ENCODE measurements at regions not wholly inside any gene's neighbourhood (a gene's known extent, or its start where the extent isn't known, plus 50 kb on each side); places are given as distances from the start of the nearest gene placed in this dataset.

DNA sequence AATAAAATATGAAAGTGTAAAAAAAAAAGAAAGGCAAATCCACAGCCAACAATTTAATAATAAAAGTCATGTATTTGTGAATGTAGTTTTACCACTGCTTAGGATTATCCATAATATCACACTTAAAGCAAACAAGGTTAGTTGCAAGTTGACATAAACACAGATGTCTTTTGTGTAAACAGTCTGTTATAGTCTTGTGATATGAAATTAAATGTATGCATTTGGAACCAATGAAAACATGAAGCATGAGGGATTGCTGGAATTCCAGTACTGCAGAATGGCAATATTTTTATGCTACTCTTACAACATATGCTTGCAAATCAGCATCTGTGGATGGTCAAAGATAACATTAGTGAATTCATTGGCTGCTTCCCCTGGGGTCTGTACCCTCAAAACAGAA is 148.1 kb downstream of the DNAJB9 start:
- no peak overlapping the region for H3K4me2 ChIP-seq (ENCODE audit: insufficient read depth, low read length)
- no peaks in the 10 kb centered on the region for H4K20me1 ChIP-seq (ENCODE audit: insufficient read depth, low read length)
- H2AFZ ChIP-seq (ENCODE audit: low read length) = no peak overlapping the region
- TF ChIP-seq, protein P1, sequence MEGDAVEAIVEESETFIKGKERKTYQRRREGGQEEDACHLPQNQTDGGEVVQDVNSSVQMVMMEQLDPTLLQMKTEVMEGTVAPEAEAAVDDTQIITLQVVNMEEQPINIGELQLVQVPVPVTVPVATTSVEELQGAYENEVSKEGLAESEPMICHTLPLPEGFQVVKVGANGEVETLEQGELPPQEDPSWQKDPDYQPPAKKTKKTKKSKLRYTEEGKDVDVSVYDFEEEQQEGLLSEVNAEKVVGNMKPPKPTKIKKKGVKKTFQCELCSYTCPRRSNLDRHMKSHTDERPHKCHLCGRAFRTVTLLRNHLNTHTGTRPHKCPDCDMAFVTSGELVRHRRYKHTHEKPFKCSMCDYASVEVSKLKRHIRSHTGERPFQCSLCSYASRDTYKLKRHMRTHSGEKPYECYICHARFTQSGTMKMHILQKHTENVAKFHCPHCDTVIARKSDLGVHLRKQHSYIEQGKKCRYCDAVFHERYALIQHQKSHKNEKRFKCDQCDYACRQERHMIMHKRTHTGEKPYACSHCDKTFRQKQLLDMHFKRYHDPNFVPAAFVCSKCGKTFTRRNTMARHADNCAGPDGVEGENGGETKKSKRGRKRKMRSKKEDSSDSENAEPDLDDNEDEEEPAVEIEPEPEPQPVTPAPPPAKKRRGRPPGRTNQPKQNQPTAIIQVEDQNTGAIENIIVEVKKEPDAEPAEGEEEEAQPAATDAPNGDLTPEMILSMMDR (IDR thresholded peaks at IDR 0.05; ENCODE audit: extremely low read depth, low read depth, low read length) = no peak
- no peak overlapping the region for H3K27ac ChIP-seq (ENCODE audit: low read depth, low read length)
- H3K4me1 ChIP-seq (ENCODE audit: insufficient read depth, low read length) = no peaks in the 10 kb centered on the region
- H3K9me3 ChIP-seq (ENCODE audit: low read depth, low read length) = no peaks in the 10 kb centered on the region
- DNase-seq (ENCODE audit: insufficient read length, low spot score, missing footprints) = no peak
- no peaks in the 10 kb centered on the region for H3K36me3 ChIP-seq (ENCODE audit: insufficient read depth, low read length)
- no peaks in the 10 kb centered on the region for H3K27me3 ChIP-seq (ENCODE audit: insufficient read depth, low read length)
- H3K4me3 ChIP-seq (ENCODE audit: insufficient read depth, low read length) = no peak overlapping the region
- no peaks in the 10 kb centered on the region for H3K79me2 ChIP-seq (ENCODE audit: insufficient read depth, low read length)

DNA sequence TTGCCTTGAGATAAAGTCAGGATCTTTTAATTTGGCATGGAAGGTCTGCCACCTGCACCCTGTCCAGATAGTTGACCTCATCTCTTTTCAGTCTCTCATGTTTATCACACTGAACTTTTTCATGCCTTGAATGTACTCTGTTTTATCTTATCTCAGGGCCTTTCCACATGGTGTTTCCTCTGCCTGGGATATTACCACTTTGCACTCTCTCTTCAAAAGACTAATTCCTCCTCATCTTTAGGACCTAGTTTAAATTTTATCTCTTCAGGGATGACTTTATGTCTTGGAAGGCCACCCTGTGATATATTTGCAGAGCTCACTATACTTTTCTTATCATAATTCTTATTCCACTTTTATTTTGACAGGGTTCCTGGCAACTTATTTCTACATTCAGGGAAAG is 150.0 kb downstream of the DNAJB9 start:
- no peaks in the 10 kb centered on the region for H4K20me1 ChIP-seq (ENCODE audit: insufficient read depth, low read length)
- no peak overlapping the region for H3K4me2 ChIP-seq (ENCODE audit: insufficient read depth, low read length)
- H2AFZ ChIP-seq (ENCODE audit: low read length) = no peak overlapping the region
- no peak for DNase-seq (ENCODE audit: insufficient read length, low spot score, missing footprints)
- no peaks in the 10 kb centered on the region for H3K36me3 ChIP-seq (ENCODE audit: insufficient read depth, low read length)
- H3K79me2 ChIP-seq (ENCODE audit: insufficient read depth, low read length) = no peaks in the 10 kb centered on the region
- no peak overlapping the region for H3K4me3 ChIP-seq (ENCODE audit: insufficient read depth, low read length)
- peaks cover 4% of the 10 kb centered on the region for H3K4me1 ChIP-seq (ENCODE audit: insufficient read depth, low read length)
- no peak overlapping the region for H3K27ac ChIP-seq (ENCODE audit: low read depth, low read length)
- no peaks in the 10 kb centered on the region for H3K27me3 ChIP-seq (ENCODE audit: insufficient read depth, low read length)
- TF ChIP-seq, protein P1 (IDR thresholded peaks at IDR 0.05; ENCODE audit: extremely low read depth, low read depth, low read length) = no peak
- no peaks in the 10 kb centered on the region for H3K9me3 ChIP-seq (ENCODE audit: low read depth, low read length)

DNA sequence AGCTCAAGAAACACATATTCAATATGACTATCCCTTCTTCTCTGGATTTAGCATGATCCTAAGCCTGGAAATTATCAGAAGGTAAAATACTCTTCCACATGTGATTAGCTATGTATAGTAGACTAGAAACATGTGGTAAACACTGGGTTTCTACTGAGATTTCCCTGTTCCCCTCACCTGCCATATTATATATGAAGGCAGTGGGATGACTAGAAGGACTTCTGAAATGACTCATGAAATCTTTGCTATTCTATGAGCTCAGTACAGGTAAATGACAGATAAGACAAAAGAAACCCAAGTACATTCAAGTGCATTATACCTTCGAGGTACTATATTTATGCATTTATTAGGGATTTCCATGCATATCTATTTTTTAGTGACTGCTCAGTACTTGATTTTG is 152.9 kb downstream of the DNAJB9 start:
- Histone ChIP-seq H3K79me2 (ENCODE audit: insufficient read depth, low read length) (no peaks in the 10 kb centered on the region), H2AFZ (ENCODE audit: low read length) (no peak overlapping the region), H3K4me1 (ENCODE audit: insufficient read depth, low read length) (peaks cover 4% of the 10 kb centered on the region), H4K20me1 (ENCODE audit: insufficient read depth, low read length) (no peaks in the 10 kb centered on the region), H3K27ac (ENCODE audit: low read depth, low read length) (no peak overlapping the region), H3K4me2 (ENCODE audit: insufficient read depth, low read length) (no peak overlapping the region), H3K36me3 (ENCODE audit: insufficient read depth, low read length) (no peaks in the 10 kb centered on the region), H3K9me3 (ENCODE audit: low read depth, low read length) (no peaks in the 10 kb centered on the region), H3K4me3 (ENCODE audit: insufficient read depth, low read length) (no peak overlapping the region), H3K27me3 (ENCODE audit: insufficient read depth, low read length) (no peaks in the 10 kb centered on the region)
- TF ChIP-seq, protein P1 (IDR thresholded peaks at IDR 0.05; ENCODE audit: extremely low read depth, low read depth, low read length) = no peak
- no peak for DNase-seq (ENCODE audit: insufficient read length, low spot score, missing footprints)

DNA sequence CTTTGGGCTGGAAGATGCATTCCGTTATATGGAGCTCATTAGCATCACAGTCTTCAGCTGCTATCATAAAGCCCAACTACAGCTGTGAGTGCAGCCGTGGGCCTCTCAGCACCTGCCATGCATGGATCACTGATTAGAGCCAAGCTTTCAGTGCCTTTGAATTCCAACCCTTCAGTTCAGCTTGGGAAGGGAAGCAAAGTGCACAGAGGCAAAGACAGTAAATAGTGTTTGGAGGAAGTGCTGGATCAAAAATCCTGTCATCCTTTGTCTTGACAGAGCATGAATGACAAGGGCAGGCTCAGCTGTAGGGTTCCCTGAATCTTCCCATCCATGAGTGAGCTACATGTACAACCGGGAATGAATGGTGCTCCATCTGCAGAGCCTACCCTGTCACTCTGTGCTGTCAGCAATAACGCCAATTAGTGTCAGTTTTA is 153.7 kb downstream of the DNAJB9 start:
- TF ChIP-seq, protein P1 (IDR thresholded peaks at IDR 0.05; ENCODE audit: extremely low read depth, low read depth, low read length) = no peak
- H2AFZ ChIP-seq (ENCODE audit: low read length) = no peak overlapping the region
- H4K20me1 ChIP-seq (ENCODE audit: insufficient read depth, low read length) = no peaks in the 10 kb centered on the region
- no peak overlapping the region for H3K4me2 ChIP-seq (ENCODE audit: insufficient read depth, low read length)
- H3K27ac ChIP-seq (ENCODE audit: low read depth, low read length) = no peak overlapping the region
- H3K9me3 ChIP-seq (ENCODE audit: low read depth, low read length) = no peaks in the 10 kb centered on the region
- no peak overlapping the region for H3K4me3 ChIP-seq (ENCODE audit: insufficient read depth, low read length)
- H3K27me3 ChIP-seq (ENCODE audit: insufficient read depth, low read length) = no peaks in the 10 kb centered on the region
- peaks cover 4% of the 10 kb centered on the region for H3K4me1 ChIP-seq (ENCODE audit: insufficient read depth, low read length)
- H3K79me2 ChIP-seq (ENCODE audit: insufficient read depth, low read length) = no peaks in the 10 kb centered on the region
- no peak for DNase-seq (ENCODE audit: insufficient read length, low spot score, missing footprints)
- no peaks in the 10 kb centered on the region for H3K36me3 ChIP-seq (ENCODE audit: insufficient read depth, low read length)
